ENCODE measurements at regions not wholly inside any gene's neighbourhood (a gene's known extent, or its start where the extent isn't known, plus 50 kb on each side); places are given as distances from the start of the nearest gene placed in this dataset.

- H3K4me3 ChIP-seq (ENCODE audit: low read depth, low read length), result no peak overlapping the region
- H3K27me3 ChIP-seq (ENCODE audit: insufficient read depth, low read length), result no peaks in the 10 kb centered on the region
- no peaks in the 10 kb centered on the region for H3K36me3 ChIP-seq (ENCODE audit: insufficient read depth, low read length)
- H2AFZ ChIP-seq (ENCODE audit: low read length, unreplicated experiment), result no peak overlapping the region
- H3K79me2 ChIP-seq (ENCODE audit: control insufficient read depth, insufficient read depth, low read length, unreplicated experiment), result no peaks in the 10 kb centered on the region
- H3K27ac ChIP-seq (ENCODE audit: low read depth, low read length), result no peak overlapping the region
- peaks cover 9% of the 10 kb centered on the region for H3K4me1 ChIP-seq (ENCODE audit: control insufficient read depth, insufficient read depth, low read length, unreplicated experiment)
These were observed 119.2 kb upstream of the NGF start for GRCh38 chr1:115457289-115457688.

GRCh38 chr1:115456441-115456961, 118.5 kb upstream of the NGF start:
- H3K4me3 ChIP-seq (ENCODE audit: low read depth, low read length), result no peak overlapping the region
- H3K27me3 ChIP-seq (ENCODE audit: insufficient read depth, low read length), result no peaks in the 10 kb centered on the region
- H2AFZ ChIP-seq (ENCODE audit: low read length, unreplicated experiment), result no peak overlapping the region
- no peaks in the 10 kb centered on the region for H3K79me2 ChIP-seq (ENCODE audit: control insufficient read depth, insufficient read depth, low read length, unreplicated experiment)
- no peak overlapping the region for H3K27ac ChIP-seq (ENCODE audit: low read depth, low read length)
- no peaks in the 10 kb centered on the region for H3K36me3 ChIP-seq (ENCODE audit: insufficient read depth, low read length)
- H3K4me1 ChIP-seq (ENCODE audit: control insufficient read depth, insufficient read depth, low read length, unreplicated experiment), result peaks cover 9% of the 10 kb centered on the region

GRCh38 chr1:115454837-115455511, 116.9 kb upstream of the NGF start:
- Histone ChIP-seq H2AFZ (ENCODE audit: low read length, unreplicated experiment) (no peak overlapping the region), H3K4me3 (ENCODE audit: low read depth, low read length) (no peak overlapping the region), H3K4me1 (ENCODE audit: control insufficient read depth, insufficient read depth, low read length, unreplicated experiment) (peaks cover 9% of the 10 kb centered on the region), H3K27me3 (ENCODE audit: insufficient read depth, low read length) (no peaks in the 10 kb centered on the region), H3K79me2 (ENCODE audit: control insufficient read depth, insufficient read depth, low read length, unreplicated experiment) (no peaks in the 10 kb centered on the region), H3K27ac (ENCODE audit: low read depth, low read length) (no peak overlapping the region), H3K36me3 (ENCODE audit: insufficient read depth, low read length) (no peaks in the 10 kb centered on the region)

GRCh38 chr1:115453666-115454065, 115.6 kb upstream of the NGF start:
- Histone ChIP-seq H3K27ac (ENCODE audit: low read depth, low read length) (no peak overlapping the region), H3K36me3 (ENCODE audit: insufficient read depth, low read length) (no peaks in the 10 kb centered on the region), H2AFZ (ENCODE audit: low read length, unreplicated experiment) (no peak overlapping the region), H3K4me1 (ENCODE audit: control insufficient read depth, insufficient read depth, low read length, unreplicated experiment) (peaks cover 9% of the 10 kb centered on the region), H3K79me2 (ENCODE audit: control insufficient read depth, insufficient read depth, low read length, unreplicated experiment) (no peaks in the 10 kb centered on the region), H3K4me3 (ENCODE audit: low read depth, low read length) (no peak overlapping the region), H3K27me3 (ENCODE audit: insufficient read depth, low read length) (no peaks in the 10 kb centered on the region)

- peaks cover 9% of the 10 kb centered on the region for H3K4me1 ChIP-seq (ENCODE audit: control insufficient read depth, insufficient read depth, low read length, unreplicated experiment)
- H3K36me3 ChIP-seq (ENCODE audit: insufficient read depth, low read length), result no peaks in the 10 kb centered on the region
- H3K4me3 ChIP-seq (ENCODE audit: low read depth, low read length), result no peak overlapping the region
- H3K27ac ChIP-seq (ENCODE audit: low read depth, low read length), result no peak overlapping the region
- no peaks in the 10 kb centered on the region for H3K27me3 ChIP-seq (ENCODE audit: insufficient read depth, low read length)
- no peak overlapping the region for H2AFZ ChIP-seq (ENCODE audit: low read length, unreplicated experiment)
- H3K79me2 ChIP-seq (ENCODE audit: control insufficient read depth, insufficient read depth, low read length, unreplicated experiment), result no peaks in the 10 kb centered on the region
These were observed 114.7 kb upstream of the NGF start for GRCh38 chr1:115452600-115453329.

GRCh38 chr1:115450501-115451040, 112.5 kb upstream of the NGF start:
- Histone ChIP-seq H2AFZ (ENCODE audit: low read length, unreplicated experiment) (no peak overlapping the region), H3K79me2 (ENCODE audit: control insufficient read depth, insufficient read depth, low read length, unreplicated experiment) (no peaks in the 10 kb centered on the region), H3K27ac (ENCODE audit: low read depth, low read length) (no peak overlapping the region), H3K36me3 (ENCODE audit: insufficient read depth, low read length) (no peaks in the 10 kb centered on the region), H3K4me3 (ENCODE audit: low read depth, low read length) (no peak overlapping the region), H3K4me1 (ENCODE audit: control insufficient read depth, insufficient read depth, low read length, unreplicated experiment) (no peaks in the 10 kb centered on the region), H3K27me3 (ENCODE audit: insufficient read depth, low read length) (no peaks in the 10 kb centered on the region)

- Histone ChIP-seq H3K27ac (ENCODE audit: low read depth, low read length) (no peak overlapping the region), H2AFZ (ENCODE audit: low read length, unreplicated experiment) (no peak overlapping the region), H3K4me3 (ENCODE audit: low read depth, low read length) (no peak overlapping the region), H3K4me1 (ENCODE audit: control insufficient read depth, insufficient read depth, low read length, unreplicated experiment) (no peaks in the 10 kb centered on the region), H3K27me3 (ENCODE audit: insufficient read depth, low read length) (no peaks in the 10 kb centered on the region), H3K36me3 (ENCODE audit: insufficient read depth, low read length) (no peaks in the 10 kb centered on the region), H3K79me2 (ENCODE audit: control insufficient read depth, insufficient read depth, low read length, unreplicated experiment) (no peaks in the 10 kb centered on the region)
These were observed 110.4 kb upstream of the NGF start for GRCh38 chr1:115448282-115449044.

GRCh38 chr1:115447672-115448071, 109.6 kb upstream of the NGF start:
- Histone ChIP-seq H3K36me3 (ENCODE audit: insufficient read depth, low read length) (no peaks in the 10 kb centered on the region), H3K4me1 (ENCODE audit: control insufficient read depth, insufficient read depth, low read length, unreplicated experiment) (no peaks in the 10 kb centered on the region), H2AFZ (ENCODE audit: low read length, unreplicated experiment) (no peak overlapping the region), H3K4me3 (ENCODE audit: low read depth, low read length) (no peak overlapping the region), H3K27ac (ENCODE audit: low read depth, low read length) (no peak overlapping the region), H3K79me2 (ENCODE audit: control insufficient read depth, insufficient read depth, low read length, unreplicated experiment) (no peaks in the 10 kb centered on the region), H3K27me3 (ENCODE audit: insufficient read depth, low read length) (no peaks in the 10 kb centered on the region)

- no peaks in the 10 kb centered on the region for H3K27me3 ChIP-seq (ENCODE audit: insufficient read depth, low read length)
- no peaks in the 10 kb centered on the region for H3K36me3 ChIP-seq (ENCODE audit: insufficient read depth, low read length)
- no peaks in the 10 kb centered on the region for H3K79me2 ChIP-seq (ENCODE audit: control insufficient read depth, insufficient read depth, low read length, unreplicated experiment)
- no peak overlapping the region for H3K27ac ChIP-seq (ENCODE audit: low read depth, low read length)
- no peaks in the 10 kb centered on the region for H3K4me1 ChIP-seq (ENCODE audit: control insufficient read depth, insufficient read depth, low read length, unreplicated experiment)
- H2AFZ ChIP-seq (ENCODE audit: low read length, unreplicated experiment), result no peak overlapping the region
- H3K4me3 ChIP-seq (ENCODE audit: low read depth, low read length), result no peak overlapping the region
These were observed 107.0 kb upstream of the NGF start for GRCh38 chr1:115445090-115445489.

- Histone ChIP-seq H3K27ac (ENCODE audit: low read depth, low read length) (no peak overlapping the region), H3K27me3 (ENCODE audit: insufficient read depth, low read length) (no peaks in the 10 kb centered on the region), H3K4me1 (ENCODE audit: control insufficient read depth, insufficient read depth, low read length, unreplicated experiment) (no peaks in the 10 kb centered on the region), H3K4me3 (ENCODE audit: low read depth, low read length) (no peak overlapping the region), H3K36me3 (ENCODE audit: insufficient read depth, low read length) (no peaks in the 10 kb centered on the region), H2AFZ (ENCODE audit: low read length, unreplicated experiment) (no peak overlapping the region), H3K79me2 (ENCODE audit: control insufficient read depth, insufficient read depth, low read length, unreplicated experiment) (no peaks in the 10 kb centered on the region)
These were observed 102.7 kb upstream of the NGF start for GRCh38 chr1:115440733-115441132.

Measured in ACC112 (cell line).